Breast epithelium (tissue), 3 donors: ENCODE measurements at regions not wholly inside any gene's neighbourhood (a gene's known extent, or its start where the extent isn't known, plus 50 kb on each side); places are given as distances from the start of the nearest gene placed in this dataset.

ENCODE experiments used
- CTCF ChIP-seq, 3 donors: fragments of 450-650 bp; IDR thresholded peaks; one replicate each; pipeline ENCODE4 v1.5.1; 2016 to 2017; ENCODE audit warnings: antibody characterized with exemption in 3 of 3, mild to moderate bottlenecking in 3 of 3, moderate library complexity in 3 of 3
- POLR2A ChIP-seq: fragments of 450-650 bp; IDR thresholded peaks from one replicate; pipeline ENCODE4 v1.6.1; 2016; ENCODE audit warnings: antibody characterized with exemption, mild to moderate bottlenecking, moderate library complexity
- POLR2AphosphoS5 ChIP-seq, 3 donors: sonication (generic); formaldehyde crosslinking; IDR thresholded peaks; one replicate each; pipeline ENCODE4 v1.6.1; 2017; ENCODE audit warnings: antibody characterized with exemption in 3 of 3

DNA sequence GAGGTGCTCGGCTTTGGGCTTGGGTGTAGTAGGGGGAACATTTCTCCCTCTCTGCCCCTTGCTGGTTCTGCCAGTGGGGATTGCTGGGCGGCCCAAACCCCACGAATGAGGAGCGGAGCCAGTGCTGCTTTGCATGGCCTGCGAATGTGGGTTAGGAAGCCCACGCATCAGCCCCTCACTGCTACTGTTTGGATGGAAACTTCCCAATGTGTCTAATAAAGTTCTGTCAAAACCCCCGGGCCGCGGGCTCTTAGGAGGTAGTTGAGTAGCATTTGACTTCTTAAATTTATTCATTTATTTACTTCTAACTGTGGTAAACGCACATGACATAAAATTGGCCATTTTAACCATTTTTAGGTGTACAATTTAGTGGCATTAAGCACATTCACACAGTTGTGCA lies 161.3 kb upstream of the FHL2 start:
- TF ChIP-seq POLR2A (no peak), CTCF (IDR thresholded peaks at IDR 0.05) (no peak), POLR2AphosphoS5 (IDR thresholded peaks at IDR 0.05) (no peak)
